ENCODE measurements at regions not wholly inside any gene's neighbourhood (a gene's known extent, or its start where the extent isn't known, plus 50 kb on each side); places are given as distances from the start of the nearest gene placed in this dataset.
A peak's percentile ranks its signal among the peaks of the same experiment; 100 is the strongest.

- H3K27me3 ChIP-seq (ENCODE audit: insufficient read depth, poor library complexity, severe bottlenecking): no peaks in the 10 kb centered on the region
- no peak for TF ChIP-seq CTCF (IDR thresholded peaks at IDR 0.05; ENCODE audit: poor library complexity, severe bottlenecking)
- H3K4me3 ChIP-seq (ENCODE audit: severe bottlenecking): no peak overlapping the region
- no peaks in the 10 kb centered on the region for H3K9me3 ChIP-seq (ENCODE audit: severe bottlenecking)
- H3K36me3 ChIP-seq (ENCODE audit: low read depth): no peaks in the 10 kb centered on the region
- H3K4me1 ChIP-seq (ENCODE audit: insufficient read depth, poor library complexity, severe bottlenecking): no peaks in the 10 kb centered on the region
- ATAC-seq (ENCODE audit: low read depth) (peak; percentile 50; the same call in 2 of the 3 replicates), DNase-seq (ENCODE audit: low spot score) (no peak)
- H3K27ac ChIP-seq (ENCODE audit: poor library complexity, severe bottlenecking): peak overlapping the region; percentile 64
Observed at GRCh38 chr10:131427281-131427680, 115.8 kb upstream of the TCERG1L start.

- Histone ChIP-seq H3K36me3 (ENCODE audit: low read depth) (no peaks in the 10 kb centered on the region), H3K27ac (ENCODE audit: poor library complexity, severe bottlenecking) (peak overlapping the region; percentile 64), H3K9me3 (ENCODE audit: severe bottlenecking) (no peaks in the 10 kb centered on the region), H3K27me3 (ENCODE audit: insufficient read depth, poor library complexity, severe bottlenecking) (no peaks in the 10 kb centered on the region), H3K4me1 (ENCODE audit: insufficient read depth, poor library complexity, severe bottlenecking) (no peaks in the 10 kb centered on the region), H3K4me3 (ENCODE audit: severe bottlenecking) (no peak overlapping the region)
- ATAC-seq (ENCODE audit: low read depth): no peak
- no peak for DNase-seq (ENCODE audit: low spot score)
- TF ChIP-seq CTCF (IDR thresholded peaks at IDR 0.05; ENCODE audit: poor library complexity, severe bottlenecking): no peak
Observed at GRCh38 chr10:131427901-131428300, 116.4 kb upstream of the TCERG1L start.

GRCh38 chr10:131429141-131429540 lies 117.6 kb upstream of the TCERG1L start:
- H3K4me3 ChIP-seq (ENCODE audit: severe bottlenecking): no peak overlapping the region
- ATAC-seq (ENCODE audit: low read depth) (no peak), DNase-seq (ENCODE audit: low spot score) (no peak)
- no peak overlapping the region for H3K27ac ChIP-seq (ENCODE audit: poor library complexity, severe bottlenecking)
- H3K9me3 ChIP-seq (ENCODE audit: severe bottlenecking): no peaks in the 10 kb centered on the region
- no peaks in the 10 kb centered on the region for H3K4me1 ChIP-seq (ENCODE audit: insufficient read depth, poor library complexity, severe bottlenecking)
- no peak for TF ChIP-seq CTCF (IDR thresholded peaks at IDR 0.05; ENCODE audit: poor library complexity, severe bottlenecking)
- H3K27me3 ChIP-seq (ENCODE audit: insufficient read depth, poor library complexity, severe bottlenecking): no peaks in the 10 kb centered on the region
- no peaks in the 10 kb centered on the region for H3K36me3 ChIP-seq (ENCODE audit: low read depth)

GRCh38 chr10:131429942-131430341 lies 118.4 kb upstream of the TCERG1L start:
- no peak for TF ChIP-seq CTCF (IDR thresholded peaks at IDR 0.05; ENCODE audit: poor library complexity, severe bottlenecking)
- no peak overlapping the region for H3K27ac ChIP-seq (ENCODE audit: poor library complexity, severe bottlenecking)
- H3K27me3 ChIP-seq (ENCODE audit: insufficient read depth, poor library complexity, severe bottlenecking): no peaks in the 10 kb centered on the region
- no peaks in the 10 kb centered on the region for H3K9me3 ChIP-seq (ENCODE audit: severe bottlenecking)
- DNase-seq (ENCODE audit: low spot score) (no peak), ATAC-seq (ENCODE audit: low read depth) (no peak)
- H3K4me1 ChIP-seq (ENCODE audit: insufficient read depth, poor library complexity, severe bottlenecking): no peaks in the 10 kb centered on the region
- no peak overlapping the region for H3K4me3 ChIP-seq (ENCODE audit: severe bottlenecking)
- H3K36me3 ChIP-seq (ENCODE audit: low read depth): no peaks in the 10 kb centered on the region

- no peak for TF ChIP-seq CTCF (IDR thresholded peaks at IDR 0.05; ENCODE audit: poor library complexity, severe bottlenecking)
- ATAC-seq (ENCODE audit: low read depth) (no peak), DNase-seq (ENCODE audit: low spot score) (no peak)
- peaks cover 4% of the 10 kb centered on the region for H3K4me1 ChIP-seq (ENCODE audit: insufficient read depth, poor library complexity, severe bottlenecking)
- peaks cover 2% of the 10 kb centered on the region for H3K9me3 ChIP-seq (ENCODE audit: severe bottlenecking)
- H3K36me3 ChIP-seq (ENCODE audit: low read depth): no peaks in the 10 kb centered on the region
- H3K27me3 ChIP-seq (ENCODE audit: insufficient read depth, poor library complexity, severe bottlenecking): no peaks in the 10 kb centered on the region
- no peak overlapping the region for H3K4me3 ChIP-seq (ENCODE audit: severe bottlenecking)
- H3K27ac ChIP-seq (ENCODE audit: poor library complexity, severe bottlenecking): no peak overlapping the region
Observed at GRCh38 chr10:131430716-131431412, 119.3 kb upstream of the TCERG1L start.
